GM12878 (cell line): ENCODE measurements at regions not wholly inside any gene's neighbourhood (a gene's known extent, or its start where the extent isn't known, plus 50 kb on each side); places are given as distances from the start of the nearest gene placed in this dataset.

Source experiments
- ATAC-seq: fragments of 200-7000 bp; cut with Tn5 transposase; 3 replicates; pipeline ENCODE4 v1.9.1; 2020; ENCODE audit warnings: mild to moderate bottlenecking, moderate library complexity
- BruUV-seq: library from RNA; stranded (reverse); fragments of 400-500 nt; replicated peaks from 2 replicates; lab custom pipeline; 2021; lab: Mats Ljungman, UMichigan
- CTCF ChIA-PET: fragments of 300-600 bp; sonication (Branson Sonifier 250); formaldehyde crosslinking; extraction: SDS; loops from one replicate; lab custom pipeline; 2021; ENCODE audit warnings: inconsistent platforms; lab: Yijun Ruan, JAX
- POLR2A ChIA-PET: fragments of 350-600 bp; formaldehyde crosslinking; extraction: SDS; loops from one replicate; lab custom pipeline; 2021; ENCODE audit warnings: inconsistent platforms; lab: Charles Lee
- RAD21 ChIA-PET: fragments of 300-600 bp; sonication (Branson Sonifier 250); formaldehyde crosslinking; loops from one replicate; lab custom pipeline; 2023; ENCODE audit warnings: antibody characterized with exemption; ENCODE audit not compliant: unreplicated experiment; lab: Charles Lee
- SMC1A ChIA-PET: fragments of 300-600 bp; sonication (Branson Sonifier 250); formaldehyde crosslinking; loops from one replicate; lab custom pipeline; 2023; ENCODE audit not compliant: unreplicated experiment, uncharacterized antibody; lab: Charles Lee
- DNase-seq: peaks from one replicate; pipeline ENCODE4 v3.0.0-alpha.2; 2011; ENCODE audit warnings: low read depth, low spot score
- FAIRE-seq: peaks from 3 replicates; lab custom pipeline; 2011; peaks lifted over from hg19 to GRCh38; lab: Jason Lieb, UNC
- H2AFZ ChIP-seq: 2 replicates; pipeline ENCODE4 v1.6.0; 2011; ENCODE audit warnings: low read depth, low read length, control low read depth; ENCODE audit not compliant: control insufficient read depth
- H3K27ac ChIP-seq: 2 replicates; pipeline ENCODE4 v1.5.1; 2011; ENCODE audit warnings: control low read depth; ENCODE audit not compliant: control insufficient read depth, insufficient read depth
- H3K27me3 ChIP-seq, 2 experiments: replicated peaks in 1 of 2; 2 replicates each; pipeline versions ENCODE4 v1.6.0 to v1.6.1; 2011; ENCODE audit warnings: low read length in 1 of 2; ENCODE audit not compliant: control insufficient read depth in 2 of 2, insufficient read depth in 2 of 2
- H3K36me3 ChIP-seq, 2 experiments: 2 replicates each; pipeline ENCODE4 v1.5.1; 2011; ENCODE audit warnings: low read length in 1 of 2; ENCODE audit not compliant: control insufficient read depth in 2 of 2, insufficient read depth in 2 of 2
- H3K4me1 ChIP-seq: 2 replicates; pipeline ENCODE4 v1.6.1; 2011; ENCODE audit warnings: mild to moderate bottlenecking, low read length, moderate library complexity, mixed read lengths; ENCODE audit not compliant: control insufficient read depth, insufficient read depth
- H3K4me2 ChIP-seq: 2 replicates; pipeline ENCODE4 v1.6.0; 2011; ENCODE audit warnings: control low read depth; ENCODE audit not compliant: control insufficient read depth, insufficient read depth
- H3K4me3 ChIP-seq: fragments of 200-600 bp; sonication (generic); 2 replicates; pipeline ENCODE4 v1.5.1; 2016
- H3K79me2 ChIP-seq: 2 replicates; pipeline ENCODE4 v1.6.0; 2011; ENCODE audit warnings: low read length; ENCODE audit not compliant: control insufficient read depth, insufficient read depth
- H3K9ac ChIP-seq: 2 replicates; pipeline ENCODE4 v1.8.0; 2011; ENCODE audit warnings: low read length, control low read depth, mixed read lengths; ENCODE audit not compliant: control insufficient read depth, insufficient read depth
- H3K9me3 ChIP-seq: replicated peaks from 3 replicates; pipeline ENCODE4 v1.5.1; 2011; ENCODE audit warnings: mild to moderate bottlenecking, low read length; ENCODE audit not compliant: control insufficient read depth, insufficient read depth
- H4K20me1 ChIP-seq: 2 replicates; pipeline ENCODE4 v1.6.0; 2011; ENCODE audit not compliant: control insufficient read depth, insufficient read depth
- BHLHE40 ChIP-seq, 2 experiments: fragments of 450-650 bp in 1 of 2; IDR thresholded peaks; 2 replicates each; pipeline ENCODE4 v1.6.1; 2011 to 2017; ENCODE audit warnings: low read depth in 2 of 2, borderline replicate concordance in 1 of 2, improper control_type of control experiment in 1 of 2, low read length in 1 of 2, mild to moderate bottlenecking in 1 of 2
- CBX3 ChIP-seq: fragments of 200-600 bp; sonication (generic); IDR thresholded peaks from 2 replicates; pipeline ENCODE4 v1.6.1; 2016; ENCODE audit warnings: low read depth, borderline replicate concordance
- CHD1 ChIP-seq: IDR thresholded peaks from 2 replicates; pipeline ENCODE4 v1.6.1; 2012; ENCODE audit warnings: low read depth, low read length, improper control_type of control experiment
- HDGF ChIP-seq: fragments of 450-650 bp; IDR thresholded peaks from 2 replicates; pipeline ENCODE4 v1.6.1; 2016; ENCODE audit warnings: antibody characterized with exemption
- MYB ChIP-seq: fragments of 150-350 bp; IDR thresholded peaks from 2 replicates; pipeline ENCODE4 v1.6.1; 2014; ENCODE audit warnings: mild to moderate bottlenecking, low read depth, low read length, borderline replicate concordance
- NBN ChIP-seq: fragments of 450-650 bp; IDR thresholded peaks from 2 replicates; pipeline ENCODE4 v1.6.1; 2016
- NFYA ChIP-seq: IDR thresholded peaks from 2 replicates; pipeline ENCODE4 v1.6.1; 2011; ENCODE audit warnings: low read depth, mild to moderate bottlenecking, low read length, improper control_type of control experiment, borderline replicate concordance
- STAT3 ChIP-seq: IDR thresholded peaks from 2 replicates; pipeline ENCODE4 v1.6.1; 2011; ENCODE audit warnings: low read depth, low read length, improper control_type of control experiment
- SUZ12 ChIP-seq: fragments of 200-600 bp; sonication (generic); IDR thresholded peaks from one replicate; pipeline ENCODE4 v1.6.1; 2018; ENCODE audit warnings: antibody characterized with exemption, mild to moderate bottlenecking; ENCODE audit not compliant: unreplicated experiment
- ZNF207 ChIP-seq: fragments of 450-650 bp; IDR thresholded peaks from 2 replicates; pipeline ENCODE4 v1.6.1; 2014; ENCODE audit warnings: antibody characterized with exemption, mild to moderate bottlenecking, borderline replicate concordance
- ZNF217 ChIP-seq: fragments of 450-650 bp; IDR thresholded peaks from 2 replicates; pipeline ENCODE4 v1.6.1; 2017; ENCODE audit warnings: antibody characterized with exemption, mild to moderate bottlenecking
- ZNF274 ChIP-seq: IDR thresholded peaks from one replicate; pipeline ENCODE4 v1.8.0; 2011; ENCODE audit not compliant: insufficient read length, insufficient read depth
- ZZZ3 ChIP-seq: IDR thresholded peaks from 2 replicates; pipeline ENCODE4 v1.6.1; 2011; ENCODE audit warnings: low read depth; ENCODE audit not compliant: control insufficient read depth, insufficient read length
- WGBS: methylation state at CpG from one replicate; pipeline ENCODE4 v1.1.6; 2016; ENCODE audit warnings: low lambda C conversion rate; ENCODE audit not compliant: insufficient replicate concordance, insufficient coverage; ENCODE audit errors: missing lambda C conversion rate; 5-methylcytosine and 5-hydroxymethylcytosine counted together
- in situ Hi-C: fragments of 300-500 bp; cut with MboI; formaldehyde crosslinking; loops from 9 replicates; pipeline ENCODE4 v1.14.3; 2018; ENCODE audit warnings: mixed read lengths
- intact Hi-C: fragments of 100-400 bp; cut with micrococcal nuclease; formaldehyde crosslinking; loops from one replicate; pipeline ENCODE4 v1.14.2; 2022; ENCODE audit not compliant: unreplicated experiment
- TF ChIP-seq, protein P1 (sequence below): fragments of 450-650 bp; IDR thresholded peaks from 2 replicates; pipeline ENCODE4 v1.6.1; 2017; ENCODE audit warnings: mild to moderate bottlenecking, moderate library complexity
- TF ChIP-seq, protein P2 (sequence below): fragments of 150-350 bp; IDR thresholded peaks from 2 replicates; pipeline ENCODE4 v1.6.1; 2016; ENCODE audit warnings: low read depth, low read length
- TF ChIP-seq, protein P3 (sequence below): fragments of 450-650 bp; IDR thresholded peaks from 2 replicates; pipeline ENCODE4 v1.6.1; 2017; ENCODE audit warnings: mild to moderate bottlenecking, low read depth, inconsistent platforms; ENCODE audit not compliant: poor library complexity, severe bottlenecking

DNA sequence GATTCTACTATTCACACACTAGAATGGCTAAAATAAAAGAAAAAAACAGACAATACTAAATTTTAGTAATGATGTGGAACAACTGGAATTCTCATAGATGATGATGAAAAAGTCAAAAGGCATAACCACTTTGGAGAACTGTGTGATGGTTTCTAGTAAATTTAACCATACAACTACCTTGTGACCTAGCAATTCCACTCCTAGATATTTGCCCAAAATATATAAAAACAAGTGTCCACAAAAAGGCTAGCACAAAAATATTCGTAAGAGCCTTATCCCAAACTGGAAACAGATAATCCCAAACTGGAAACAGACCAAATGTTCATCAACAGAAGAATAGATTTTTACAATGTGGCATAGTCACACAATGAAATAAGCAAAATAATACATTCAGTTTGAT, 67.9 kb upstream of the PGBD5 start (continued):
- TF ChIP-seq, protein P1, sequence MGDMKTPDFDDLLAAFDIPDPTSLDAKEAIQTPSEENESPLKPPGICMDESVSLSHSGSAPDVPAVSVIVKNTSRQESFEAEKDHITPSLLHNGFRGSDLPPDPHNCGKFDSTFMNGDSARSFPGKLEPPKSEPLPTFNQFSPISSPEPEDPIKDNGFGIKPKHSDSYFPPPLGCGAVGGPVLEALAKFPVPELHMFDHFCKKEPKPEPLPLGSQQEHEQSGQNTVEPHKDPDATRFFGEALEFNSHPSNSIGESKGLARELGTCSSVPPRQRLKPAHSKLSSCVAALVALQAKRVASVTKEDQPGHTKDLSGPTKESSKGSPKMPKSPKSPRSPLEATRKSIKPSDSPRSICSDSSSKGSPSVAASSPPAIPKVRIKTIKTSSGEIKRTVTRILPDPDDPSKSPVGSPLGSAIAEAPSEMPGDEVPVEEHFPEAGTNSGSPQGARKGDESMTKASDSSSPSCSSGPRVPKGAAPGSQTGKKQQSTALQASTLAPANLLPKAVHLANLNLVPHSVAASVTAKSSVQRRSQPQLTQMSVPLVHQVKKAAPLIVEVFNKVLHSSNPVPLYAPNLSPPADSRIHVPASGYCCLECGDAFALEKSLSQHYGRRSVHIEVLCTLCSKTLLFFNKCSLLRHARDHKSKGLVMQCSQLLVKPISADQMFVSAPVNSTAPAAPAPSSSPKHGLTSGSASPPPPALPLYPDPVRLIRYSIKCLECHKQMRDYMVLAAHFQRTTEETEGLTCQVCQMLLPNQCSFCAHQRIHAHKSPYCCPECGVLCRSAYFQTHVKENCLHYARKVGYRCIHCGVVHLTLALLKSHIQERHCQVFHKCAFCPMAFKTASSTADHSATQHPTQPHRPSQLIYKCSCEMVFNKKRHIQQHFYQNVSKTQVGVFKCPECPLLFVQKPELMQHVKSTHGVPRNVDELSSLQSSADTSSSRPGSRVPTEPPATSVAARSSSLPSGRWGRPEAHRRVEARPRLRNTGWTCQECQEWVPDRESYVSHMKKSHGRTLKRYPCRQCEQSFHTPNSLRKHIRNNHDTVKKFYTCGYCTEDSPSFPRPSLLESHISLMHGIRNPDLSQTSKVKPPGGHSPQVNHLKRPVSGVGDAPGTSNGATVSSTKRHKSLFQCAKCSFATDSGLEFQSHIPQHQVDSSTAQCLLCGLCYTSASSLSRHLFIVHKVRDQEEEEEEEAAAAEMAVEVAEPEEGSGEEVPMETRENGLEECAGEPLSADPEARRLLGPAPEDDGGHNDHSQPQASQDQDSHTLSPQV, result no peak
- TF ChIP-seq NBN (no peak), SUZ12 (no peak), CHD1 (no peak)
- TF ChIP-seq, protein P2, sequence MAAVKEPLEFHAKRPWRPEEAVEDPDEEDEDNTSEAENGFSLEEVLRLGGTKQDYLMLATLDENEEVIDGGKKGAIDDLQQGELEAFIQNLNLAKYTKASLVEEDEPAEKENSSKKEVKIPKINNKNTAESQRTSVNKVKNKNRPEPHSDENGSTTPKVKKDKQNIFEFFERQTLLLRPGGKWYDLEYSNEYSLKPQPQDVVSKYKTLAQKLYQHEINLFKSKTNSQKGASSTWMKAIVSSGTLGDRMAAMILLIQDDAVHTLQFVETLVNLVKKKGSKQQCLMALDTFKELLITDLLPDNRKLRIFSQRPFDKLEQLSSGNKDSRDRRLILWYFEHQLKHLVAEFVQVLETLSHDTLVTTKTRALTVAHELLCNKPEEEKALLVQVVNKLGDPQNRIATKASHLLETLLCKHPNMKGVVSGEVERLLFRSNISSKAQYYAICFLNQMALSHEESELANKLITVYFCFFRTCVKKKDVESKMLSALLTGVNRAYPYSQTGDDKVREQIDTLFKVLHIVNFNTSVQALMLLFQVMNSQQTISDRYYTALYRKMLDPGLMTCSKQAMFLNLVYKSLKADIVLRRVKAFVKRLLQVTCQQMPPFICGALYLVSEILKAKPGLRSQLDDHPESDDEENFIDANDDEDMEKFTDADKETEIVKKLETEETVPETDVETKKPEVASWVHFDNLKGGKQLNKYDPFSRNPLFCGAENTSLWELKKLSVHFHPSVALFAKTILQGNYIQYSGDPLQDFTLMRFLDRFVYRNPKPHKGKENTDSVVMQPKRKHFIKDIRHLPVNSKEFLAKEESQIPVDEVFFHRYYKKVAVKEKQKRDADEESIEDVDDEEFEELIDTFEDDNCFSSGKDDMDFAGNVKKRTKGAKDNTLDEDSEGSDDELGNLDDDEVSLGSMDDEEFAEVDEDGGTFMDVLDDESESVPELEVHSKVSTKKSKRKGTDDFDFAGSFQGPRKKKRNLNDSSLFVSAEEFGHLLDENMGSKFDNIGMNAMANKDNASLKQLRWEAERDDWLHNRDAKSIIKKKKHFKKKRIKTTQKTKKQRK, result no peak

DNA sequence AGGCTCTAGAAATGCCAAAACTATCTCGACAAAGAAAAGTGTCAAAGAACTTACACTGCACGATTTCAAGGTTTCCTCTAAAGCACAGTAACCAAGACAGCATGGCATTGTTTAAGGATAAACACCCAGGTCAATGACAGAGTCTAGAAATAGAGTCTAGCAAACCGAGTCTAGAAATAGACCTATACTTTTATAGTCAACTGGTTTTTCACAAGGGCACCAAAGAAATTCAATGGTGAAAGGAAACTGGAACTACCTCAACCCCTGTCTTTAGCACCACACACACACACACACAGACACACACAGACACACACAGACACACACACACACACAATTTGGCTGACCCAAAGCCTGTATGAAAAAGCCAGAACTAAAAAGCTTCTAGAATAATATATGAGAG, 67.1 kb upstream of the PGBD5 start:
- DNase-seq, result no peak
- TF ChIP-seq BHLHE40 (IDR thresholded peaks at IDR 0.05; ENCODE audit: borderline replicate concordance in 1 of 2, low read depth in 2 of 2, low read length in 1 of 2) (no peak), NFYA (no peak), ZNF217 (no peak), ZNF207 (no peak), HDGF (no peak), ZNF274 (no peak), MYB (no peak), CBX3 (no peak), ZZZ3 (no peak), STAT3 (no peak)
- TF ChIP-seq, protein P3, sequence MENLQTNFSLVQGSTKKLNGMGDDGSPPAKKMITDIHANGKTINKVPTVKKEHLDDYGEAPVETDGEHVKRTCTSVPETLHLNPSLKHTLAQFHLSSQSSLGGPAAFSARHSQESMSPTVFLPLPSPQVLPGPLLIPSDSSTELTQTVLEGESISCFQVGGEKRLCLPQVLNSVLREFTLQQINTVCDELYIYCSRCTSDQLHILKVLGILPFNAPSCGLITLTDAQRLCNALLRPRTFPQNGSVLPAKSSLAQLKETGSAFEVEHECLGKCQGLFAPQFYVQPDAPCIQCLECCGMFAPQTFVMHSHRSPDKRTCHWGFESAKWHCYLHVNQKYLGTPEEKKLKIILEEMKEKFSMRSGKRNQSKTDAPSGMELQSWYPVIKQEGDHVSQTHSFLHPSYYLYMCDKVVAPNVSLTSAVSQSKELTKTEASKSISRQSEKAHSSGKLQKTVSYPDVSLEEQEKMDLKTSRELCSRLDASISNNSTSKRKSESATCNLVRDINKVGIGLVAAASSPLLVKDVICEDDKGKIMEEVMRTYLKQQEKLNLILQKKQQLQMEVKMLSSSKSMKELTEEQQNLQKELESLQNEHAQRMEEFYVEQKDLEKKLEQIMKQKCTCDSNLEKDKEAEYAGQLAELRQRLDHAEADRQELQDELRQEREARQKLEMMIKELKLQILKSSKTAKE, result no peak

More for the DNA sequence above, 67.1 kb upstream of the PGBD5 start:
- no peak overlapping the region for H2AFZ ChIP-seq
- no peak overlapping the region for H3K9ac ChIP-seq
- no peaks in the 10 kb centered on the region for H4K20me1 ChIP-seq
- no peaks in the 10 kb centered on the region; a peak in 1 of 4 replicates for H3K27me3 ChIP-seq
- H3K79me2 ChIP-seq, result no peaks in the 10 kb centered on the region
- no TSS peak for BruUV-seq
- ATAC-seq, result no peak
- ChIA-PET CTCF (no interaction called here), POLR2A (no interaction called here), RAD21 (no interaction called here), SMC1A (no interaction called here)
- intact Hi-C loops (no loop called here), in situ Hi-C loops (no loop called here)
- no peak overlapping the region for H3K27ac ChIP-seq
- H3K4me3 ChIP-seq, result no peak overlapping the region
- FAIRE-seq, result no peak
- 0% methylated on average over 3 of the region's 3 CpGs for WGBS
- no peaks in the 10 kb centered on the region for H3K4me1 ChIP-seq
- no peaks in the 10 kb centered on the region for H3K9me3 ChIP-seq
- no peak overlapping the region for H3K4me2 ChIP-seq
- no peaks in the 10 kb centered on the region for H3K36me3 ChIP-seq
